Lower leg skin (tissue), 4 donors: ENCODE measurements at regions not wholly inside any gene's neighbourhood (a gene's known extent, or its start where the extent isn't known, plus 50 kb on each side); places are given as distances from the start of the nearest gene placed in this dataset.

Experiments
- DNase-seq, 2 donors: peaks; one replicate each; pipeline ENCODE4 v3.0.0-alpha.2; 2019; ENCODE audit warnings: low spot score in 2 of 2
- H3K4me3 ChIP-seq: fragments of 200-600 bp; sonication (generic); 2 replicates; pipeline ENCODE4 v1.5.1; 2017; ENCODE audit warnings: mild to moderate bottlenecking, low read depth; ENCODE audit not compliant: poor library complexity, severe bottlenecking
- CTCF ChIP-seq, 3 donors: fragments of 450-650 bp; IDR thresholded peaks; one replicate each; pipeline ENCODE4 v1.5.1; 2016; ENCODE audit warnings: antibody characterized with exemption in 3 of 3, mild to moderate bottlenecking in 3 of 3, moderate library complexity in 2 of 3
- POLR2A ChIP-seq, 2 donors: fragments of 450-650 bp; IDR thresholded peaks; one replicate each; pipeline ENCODE4 v1.6.1; 2016 to 2017; ENCODE audit warnings: antibody characterized with exemption in 2 of 2, mild to moderate bottlenecking in 1 of 2, moderate library complexity in 1 of 2
- WGBS, 2 donors: methylation state at CpG; one replicate each; pipeline ENCODE4 v1.1.5; 2018; 5-methylcytosine and 5-hydroxymethylcytosine counted together
- intact Hi-C: fragments of 100-400 bp; cut with DNase I; formaldehyde crosslinking; loops from one replicate; pipeline ENCODE4 v1.15.0; 2023; ENCODE audit warnings: low total_unique reads

GRCh38 chr9:24939109-24939850 lies 393.6 kb upstream of the IZUMO3 start:
- intact Hi-C loops, result loop anchor here (10.0 kb wide), 1 partner anchor 1484 kb away; no protein-coding TSS in a partner anchor
- TF ChIP-seq POLR2A (IDR thresholded peaks at IDR 0.05), result no peak
- TF ChIP-seq CTCF (IDR thresholded peaks at IDR 0.05), result no peak
- 71 to 74% methylated on average over 5 of the region's 5 CpGs for WGBS, 2 donors
- DNase-seq, result no peak
- no peak overlapping the region for H3K4me3 ChIP-seq

GRCh38 chr9:24936117-24936516 lies 390.4 kb upstream of the IZUMO3 start:
- H3K4me3 ChIP-seq, result no peak overlapping the region
- TF ChIP-seq POLR2A (IDR thresholded peaks at IDR 0.05), result no peak
- TF ChIP-seq CTCF (IDR thresholded peaks at IDR 0.05), result no peak
- intact Hi-C loops, result loop anchor here (10.0 kb wide), 1 partner anchor 1481 kb away; no protein-coding TSS in a partner anchor
- no peak for DNase-seq
- WGBS, 2 donors, result 79% methylated on average over 3 of the region's 3 CpGs

GRCh38 chr9:24932785-24933184 lies 387.1 kb upstream of the IZUMO3 start:
- DNase-seq, result no peak
- H3K4me3 ChIP-seq, result no peak overlapping the region
- TF ChIP-seq POLR2A (IDR thresholded peaks at IDR 0.05) (no peak), CTCF (IDR thresholded peaks at IDR 0.05) (no peak)
- intact Hi-C loops, result loop anchor here (10.0 kb wide), 1 partner anchor 1478 kb away; no protein-coding TSS in a partner anchor
- 82 to 86% methylated on average over 2 of the region's 2 CpGs for WGBS, 2 donors

- intact Hi-C loops, result loop anchor here (10.0 kb wide), 1 partner anchor 1477 kb away; no protein-coding TSS in a partner anchor
- no peak overlapping the region for H3K4me3 ChIP-seq
- TF ChIP-seq POLR2A (IDR thresholded peaks at IDR 0.05), result no peak
- TF ChIP-seq CTCF (IDR thresholded peaks at IDR 0.05), result no peak
- DNase-seq, result no peak
- 56 to 61% methylated on average over 3 of the region's 3 CpGs for WGBS, 2 donors
Observed at GRCh38 chr9:24931894-24932293, 386.2 kb upstream of the IZUMO3 start.

GRCh38 chr9:24912767-24913166 lies 367.1 kb upstream of the IZUMO3 start:
- H3K4me3 ChIP-seq, result no peak overlapping the region
- TF ChIP-seq CTCF (IDR thresholded peaks at IDR 0.05) (no peak), POLR2A (IDR thresholded peaks at IDR 0.05) (no peak)
- DNase-seq, result no peak
- intact Hi-C loops, result no loop called here

GRCh38 chr9:24901319-24901718 lies 355.6 kb upstream of the IZUMO3 start:
- intact Hi-C loops, result no loop called here
- TF ChIP-seq CTCF (IDR thresholded peaks at IDR 0.05) (no peak), POLR2A (IDR thresholded peaks at IDR 0.05) (no peak)
- DNase-seq, result no peak
- no peak overlapping the region for H3K4me3 ChIP-seq
